ENCODE measurements at regions not wholly inside any gene's neighbourhood (a gene's known extent, or its start where the extent isn't known, plus 50 kb on each side); places are given as distances from the start of the nearest gene placed in this dataset.

DNA sequence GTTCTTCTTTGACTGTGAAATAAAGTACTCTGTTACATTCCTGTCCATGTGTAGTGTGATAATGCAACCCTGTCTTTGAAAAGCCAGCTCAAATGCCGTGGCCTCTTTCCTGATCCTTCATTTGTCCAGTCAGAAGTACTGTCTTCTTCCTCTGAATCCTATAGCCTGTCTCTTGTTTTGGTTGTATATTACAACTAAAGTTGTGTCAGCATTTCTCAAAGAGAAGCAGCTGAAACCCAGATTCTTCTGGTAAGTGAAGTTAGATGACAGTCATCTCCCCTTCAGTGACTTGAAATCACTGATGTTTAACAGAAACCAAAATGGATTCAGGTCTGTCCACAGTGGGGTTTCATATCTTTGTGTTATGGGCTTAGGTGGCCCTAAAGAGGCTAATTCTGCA lies 196.2 kb downstream of the PCSK1 start:
- TF ChIP-seq, protein P1, sequence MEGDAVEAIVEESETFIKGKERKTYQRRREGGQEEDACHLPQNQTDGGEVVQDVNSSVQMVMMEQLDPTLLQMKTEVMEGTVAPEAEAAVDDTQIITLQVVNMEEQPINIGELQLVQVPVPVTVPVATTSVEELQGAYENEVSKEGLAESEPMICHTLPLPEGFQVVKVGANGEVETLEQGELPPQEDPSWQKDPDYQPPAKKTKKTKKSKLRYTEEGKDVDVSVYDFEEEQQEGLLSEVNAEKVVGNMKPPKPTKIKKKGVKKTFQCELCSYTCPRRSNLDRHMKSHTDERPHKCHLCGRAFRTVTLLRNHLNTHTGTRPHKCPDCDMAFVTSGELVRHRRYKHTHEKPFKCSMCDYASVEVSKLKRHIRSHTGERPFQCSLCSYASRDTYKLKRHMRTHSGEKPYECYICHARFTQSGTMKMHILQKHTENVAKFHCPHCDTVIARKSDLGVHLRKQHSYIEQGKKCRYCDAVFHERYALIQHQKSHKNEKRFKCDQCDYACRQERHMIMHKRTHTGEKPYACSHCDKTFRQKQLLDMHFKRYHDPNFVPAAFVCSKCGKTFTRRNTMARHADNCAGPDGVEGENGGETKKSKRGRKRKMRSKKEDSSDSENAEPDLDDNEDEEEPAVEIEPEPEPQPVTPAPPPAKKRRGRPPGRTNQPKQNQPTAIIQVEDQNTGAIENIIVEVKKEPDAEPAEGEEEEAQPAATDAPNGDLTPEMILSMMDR (IDR thresholded peaks at IDR 0.05; ENCODE audit: control extremely low read depth in 1 of 3, insufficient read depth in 1 of 3, low read depth in 1 of 3, low read length in 3 of 3), result no peak
- TF ChIP-seq POLR2AphosphoS5 (IDR thresholded peaks at IDR 0.05; ENCODE audit: low read depth, low read length), result no peak
- no peak for TF ChIP-seq RFX5 (IDR thresholded peaks at IDR 0.05; ENCODE audit: borderline replicate concordance, low read depth, low read length)
- no peak for TF ChIP-seq POLR2A (IDR thresholded peaks at IDR 0.05; ENCODE audit: control extremely low read depth in 1 of 2, low read depth in 2 of 2, low read length in 2 of 2)
- TF ChIP-seq EGR1 (IDR thresholded peaks at IDR 0.05; ENCODE audit: borderline replicate concordance, low read depth, low read length), result no peak

All from H1 (cell line).